ENCODE measurements at regions not wholly inside any gene's neighbourhood (a gene's known extent, or its start where the extent isn't known, plus 50 kb on each side); places are given as distances from the start of the nearest gene placed in this dataset.

DNA sequence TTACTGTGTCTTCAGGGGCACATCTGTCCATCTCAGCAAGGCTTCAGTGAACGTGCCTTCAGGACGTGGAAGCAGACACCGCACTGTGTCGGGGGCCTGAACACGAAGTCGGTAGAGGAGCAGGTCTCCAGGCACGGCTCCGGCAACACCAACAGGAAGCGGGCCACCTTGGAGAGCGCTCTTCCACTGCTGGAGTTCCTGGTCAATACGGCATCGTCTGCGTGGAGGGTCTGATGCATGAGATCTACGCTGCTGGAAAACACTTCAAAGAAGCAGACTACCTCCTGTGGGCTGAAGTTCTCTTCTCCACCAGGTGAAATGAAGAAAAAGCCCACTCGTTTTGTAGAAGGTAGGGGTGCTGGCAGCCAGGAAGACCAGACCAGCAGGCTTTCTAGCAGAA lies 69.3 kb upstream of the SLCO4A1 start:
- Mint-ChIP-seq H3K27ac (no peak overlapping the region), H3K27me3 (ENCODE audit: low read depth) (peaks cover 3% of the 10 kb centered on the region), H3K9me3 (peaks cover 6% of the 10 kb centered on the region), H3K36me3 (peaks cover 3% of the 10 kb centered on the region), H3K4me1 (peaks cover 6% of the 10 kb centered on the region; the same call in 1 of the 2 replicates), H3K4me3 (no peak overlapping the region)
- DNase-seq (ENCODE audit: low spot score) (no peak), ATAC-seq (no peak)
- POLR2A ChIA-PET: no interaction called here
- CTCF ChIA-PET: interaction anchor here (1.1 to 1.2 kb wide), 2 partner anchors 44 to 272 kb away, joined by 3 read pairs; no protein-coding TSS in a partner anchor
- TF ChIP-seq, protein P1, sequence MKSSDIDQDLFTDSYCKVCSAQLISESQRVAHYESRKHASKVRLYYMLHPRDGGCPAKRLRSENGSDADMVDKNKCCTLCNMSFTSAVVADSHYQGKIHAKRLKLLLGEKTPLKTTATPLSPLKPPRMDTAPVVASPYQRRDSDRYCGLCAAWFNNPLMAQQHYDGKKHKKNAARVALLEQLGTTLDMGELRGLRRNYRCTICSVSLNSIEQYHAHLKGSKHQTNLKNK (CRISPR knock-in tag; IDR thresholded peaks at IDR 0.05): no peak
- TF ChIP-seq GRHL2 (CRISPR knock-in tag; IDR thresholded peaks at IDR 0.05; ENCODE audit: insufficient replicate concordance, severe bottlenecking) (no peak), TP53 (CRISPR knock-in tag; IDR thresholded peaks at IDR 0.05) (no peak), SMAD3 (CRISPR knock-in tag; IDR thresholded peaks at IDR 0.05; ENCODE audit: borderline replicate concordance) (no peak), ZNF317 (CRISPR knock-in tag; IDR thresholded peaks at IDR 0.05; ENCODE audit: borderline replicate concordance, low read depth) (no peak), GTF2I (CRISPR knock-in tag; conservative IDR thresholded peaks at IDR 0.05) (no peak), CREB1 (CRISPR knock-in tag; IDR thresholded peaks at IDR 0.05) (no peak), ATF1 (CRISPR knock-in tag; IDR thresholded peaks at IDR 0.05) (no peak)
- TF ChIP-seq, protein P2, sequence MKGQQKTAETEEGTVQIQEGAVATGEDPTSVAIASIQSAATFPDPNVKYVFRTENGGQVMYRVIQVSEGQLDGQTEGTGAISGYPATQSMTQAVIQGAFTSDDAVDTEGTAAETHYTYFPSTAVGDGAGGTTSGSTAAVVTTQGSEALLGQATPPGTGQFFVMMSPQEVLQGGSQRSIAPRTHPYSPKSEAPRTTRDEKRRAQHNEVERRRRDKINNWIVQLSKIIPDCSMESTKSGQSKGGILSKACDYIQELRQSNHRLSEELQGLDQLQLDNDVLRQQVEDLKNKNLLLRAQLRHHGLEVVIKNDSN (CRISPR knock-in tag; IDR thresholded peaks at IDR 0.05): no peak
- TF ChIP-seq, protein P3, sequence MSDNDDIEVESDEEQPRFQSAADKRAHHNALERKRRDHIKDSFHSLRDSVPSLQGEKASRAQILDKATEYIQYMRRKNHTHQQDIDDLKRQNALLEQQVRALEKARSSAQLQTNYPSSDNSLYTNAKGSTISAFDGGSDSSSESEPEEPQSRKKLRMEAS (CRISPR knock-in tag; IDR thresholded peaks at IDR 0.05): no peak
- TF ChIP-seq, protein P4, sequence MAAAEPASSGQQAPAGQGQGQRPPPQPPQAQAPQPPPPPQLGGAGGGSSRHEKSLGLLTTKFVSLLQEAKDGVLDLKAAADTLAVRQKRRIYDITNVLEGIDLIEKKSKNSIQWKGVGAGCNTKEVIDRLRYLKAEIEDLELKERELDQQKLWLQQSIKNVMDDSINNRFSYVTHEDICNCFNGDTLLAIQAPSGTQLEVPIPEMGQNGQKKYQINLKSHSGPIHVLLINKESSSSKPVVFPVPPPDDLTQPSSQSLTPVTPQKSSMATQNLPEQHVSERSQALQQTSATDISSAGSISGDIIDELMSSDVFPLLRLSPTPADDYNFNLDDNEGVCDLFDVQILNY (CRISPR knock-in tag; IDR thresholded peaks at IDR 0.05): no peak
- TF ChIP-seq, protein P5, sequence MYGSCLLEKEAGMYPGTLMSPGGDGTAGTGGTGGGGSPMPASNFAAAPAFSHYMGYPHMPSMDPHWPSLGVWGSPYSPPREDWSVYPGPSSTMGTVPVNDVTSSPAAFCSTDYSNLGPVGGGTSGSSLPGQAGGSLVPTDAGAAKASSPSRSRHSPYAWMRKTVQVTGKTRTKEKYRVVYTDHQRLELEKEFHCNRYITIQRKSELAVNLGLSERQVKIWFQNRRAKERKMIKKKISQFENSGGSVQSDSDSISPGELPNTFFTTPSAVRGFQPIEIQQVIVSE (CRISPR knock-in tag; IDR thresholded peaks at IDR 0.05; ENCODE audit: borderline replicate concordance): no peak

DNA sequence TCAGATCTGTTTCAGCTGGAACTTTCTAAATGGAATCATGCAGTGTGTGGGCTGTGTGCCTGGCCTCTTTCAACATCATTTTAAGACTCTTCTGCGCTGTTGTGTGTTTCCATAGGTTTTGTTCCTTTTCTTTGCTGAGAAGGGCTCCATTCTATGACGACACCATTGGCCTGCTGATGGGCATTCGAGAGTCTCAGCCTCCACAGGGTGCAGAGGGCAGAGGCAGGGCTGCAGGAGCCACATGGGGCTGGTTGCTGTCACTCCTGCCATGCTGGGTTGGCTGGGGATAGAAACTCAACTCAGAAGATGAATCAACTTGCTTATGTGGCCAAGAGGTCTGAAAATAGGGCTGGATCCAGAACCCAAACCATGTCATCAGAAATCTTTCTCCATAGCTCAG lies 68.5 kb upstream of the SLCO4A1 start:
- ATAC-seq (no peak), DNase-seq (ENCODE audit: low spot score) (no peak)
- Mint-ChIP-seq H3K4me1 (peaks cover 6% of the 10 kb centered on the region; the same call in 1 of the 2 replicates), H3K27me3 (ENCODE audit: low read depth) (peaks cover 3% of the 10 kb centered on the region), H3K4me3 (no peak overlapping the region), H3K9me3 (peaks cover 6% of the 10 kb centered on the region), H3K36me3 (peaks cover 3% of the 10 kb centered on the region), H3K27ac (no peak overlapping the region)
- CTCF ChIA-PET: interaction anchor here (1.0 kb wide), 1 partner anchor 43 kb away, joined by 3 read pairs; no protein-coding TSS in a partner anchor
- POLR2A ChIA-PET: no interaction called here
- TF ChIP-seq NR2C2 (CRISPR knock-in tag; IDR thresholded peaks at IDR 0.05) (no peak), ZNF232 (CRISPR knock-in tag; IDR thresholded peaks at IDR 0.05) (no peak), TCF7 (CRISPR knock-in tag; IDR thresholded peaks at IDR 0.05; ENCODE audit: low read depth) (no peak), ZNF416 (CRISPR knock-in tag; IDR thresholded peaks at IDR 0.05) (no peak), ZNF263 (CRISPR knock-in tag; IDR thresholded peaks at IDR 0.05; ENCODE audit: low read depth) (no peak), SMAD4 (CRISPR knock-in tag; IDR thresholded peaks at IDR 0.05) (no peak), RORB (CRISPR knock-in tag; IDR thresholded peaks at IDR 0.05) (no peak), ZNF396 (CRISPR knock-in tag; IDR thresholded peaks at IDR 0.05; ENCODE audit: borderline replicate concordance) (no peak), ZNF121 (CRISPR knock-in tag; IDR thresholded peaks at IDR 0.05) (no peak)
- TF ChIP-seq, protein P6, sequence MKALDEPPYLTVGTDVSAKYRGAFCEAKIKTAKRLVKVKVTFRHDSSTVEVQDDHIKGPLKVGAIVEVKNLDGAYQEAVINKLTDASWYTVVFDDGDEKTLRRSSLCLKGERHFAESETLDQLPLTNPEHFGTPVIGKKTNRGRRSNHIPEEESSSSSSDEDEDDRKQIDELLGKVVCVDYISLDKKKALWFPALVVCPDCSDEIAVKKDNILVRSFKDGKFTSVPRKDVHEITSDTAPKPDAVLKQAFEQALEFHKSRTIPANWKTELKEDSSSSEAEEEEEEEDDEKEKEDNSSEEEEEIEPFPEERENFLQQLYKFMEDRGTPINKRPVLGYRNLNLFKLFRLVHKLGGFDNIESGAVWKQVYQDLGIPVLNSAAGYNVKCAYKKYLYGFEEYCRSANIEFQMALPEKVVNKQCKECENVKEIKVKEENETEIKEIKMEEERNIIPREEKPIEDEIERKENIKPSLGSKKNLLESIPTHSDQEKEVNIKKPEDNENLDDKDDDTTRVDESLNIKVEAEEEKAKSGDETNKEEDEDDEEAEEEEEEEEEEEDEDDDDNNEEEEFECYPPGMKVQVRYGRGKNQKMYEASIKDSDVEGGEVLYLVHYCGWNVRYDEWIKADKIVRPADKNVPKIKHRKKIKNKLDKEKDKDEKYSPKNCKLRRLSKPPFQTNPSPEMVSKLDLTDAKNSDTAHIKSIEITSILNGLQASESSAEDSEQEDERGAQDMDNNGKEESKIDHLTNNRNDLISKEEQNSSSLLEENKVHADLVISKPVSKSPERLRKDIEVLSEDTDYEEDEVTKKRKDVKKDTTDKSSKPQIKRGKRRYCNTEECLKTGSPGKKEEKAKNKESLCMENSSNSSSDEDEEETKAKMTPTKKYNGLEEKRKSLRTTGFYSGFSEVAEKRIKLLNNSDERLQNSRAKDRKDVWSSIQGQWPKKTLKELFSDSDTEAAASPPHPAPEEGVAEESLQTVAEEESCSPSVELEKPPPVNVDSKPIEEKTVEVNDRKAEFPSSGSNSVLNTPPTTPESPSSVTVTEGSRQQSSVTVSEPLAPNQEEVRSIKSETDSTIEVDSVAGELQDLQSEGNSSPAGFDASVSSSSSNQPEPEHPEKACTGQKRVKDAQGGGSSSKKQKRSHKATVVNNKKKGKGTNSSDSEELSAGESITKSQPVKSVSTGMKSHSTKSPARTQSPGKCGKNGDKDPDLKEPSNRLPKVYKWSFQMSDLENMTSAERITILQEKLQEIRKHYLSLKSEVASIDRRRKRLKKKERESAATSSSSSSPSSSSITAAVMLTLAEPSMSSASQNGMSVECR (CRISPR knock-in tag; IDR thresholded peaks at IDR 0.05; ENCODE audit: borderline replicate concordance): no peak
- TF ChIP-seq, protein P7, sequence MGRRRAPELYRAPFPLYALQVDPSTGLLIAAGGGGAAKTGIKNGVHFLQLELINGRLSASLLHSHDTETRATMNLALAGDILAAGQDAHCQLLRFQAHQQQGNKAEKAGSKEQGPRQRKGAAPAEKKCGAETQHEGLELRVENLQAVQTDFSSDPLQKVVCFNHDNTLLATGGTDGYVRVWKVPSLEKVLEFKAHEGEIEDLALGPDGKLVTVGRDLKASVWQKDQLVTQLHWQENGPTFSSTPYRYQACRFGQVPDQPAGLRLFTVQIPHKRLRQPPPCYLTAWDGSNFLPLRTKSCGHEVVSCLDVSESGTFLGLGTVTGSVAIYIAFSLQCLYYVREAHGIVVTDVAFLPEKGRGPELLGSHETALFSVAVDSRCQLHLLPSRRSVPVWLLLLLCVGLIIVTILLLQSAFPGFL (CRISPR knock-in tag; IDR thresholded peaks at IDR 0.05; ENCODE audit: borderline replicate concordance): no peak
- TF ChIP-seq, protein P8, sequence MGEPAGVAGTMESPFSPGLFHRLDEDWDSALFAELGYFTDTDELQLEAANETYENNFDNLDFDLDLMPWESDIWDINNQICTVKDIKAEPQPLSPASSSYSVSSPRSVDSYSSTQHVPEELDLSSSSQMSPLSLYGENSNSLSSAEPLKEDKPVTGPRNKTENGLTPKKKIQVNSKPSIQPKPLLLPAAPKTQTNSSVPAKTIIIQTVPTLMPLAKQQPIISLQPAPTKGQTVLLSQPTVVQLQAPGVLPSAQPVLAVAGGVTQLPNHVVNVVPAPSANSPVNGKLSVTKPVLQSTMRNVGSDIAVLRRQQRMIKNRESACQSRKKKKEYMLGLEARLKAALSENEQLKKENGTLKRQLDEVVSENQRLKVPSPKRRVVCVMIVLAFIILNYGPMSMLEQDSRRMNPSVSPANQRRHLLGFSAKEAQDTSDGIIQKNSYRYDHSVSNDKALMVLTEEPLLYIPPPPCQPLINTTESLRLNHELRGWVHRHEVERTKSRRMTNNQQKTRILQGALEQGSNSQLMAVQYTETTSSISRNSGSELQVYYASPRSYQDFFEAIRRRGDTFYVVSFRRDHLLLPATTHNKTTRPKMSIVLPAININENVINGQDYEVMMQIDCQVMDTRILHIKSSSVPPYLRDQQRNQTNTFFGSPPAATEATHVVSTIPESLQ (CRISPR knock-in tag; IDR thresholded peaks at IDR 0.05): no peak
